Loucy (cell line): ENCODE measurements at regions not wholly inside any gene's neighbourhood (a gene's known extent, or its start where the extent isn't known, plus 50 kb on each side); places are given as distances from the start of the nearest gene placed in this dataset.

Experiments used
- H2AFZ ChIP-seq: fragments of 200-600 bp; sonication (generic); 2 replicates; pipeline ENCODE4 v1.6.0; 2016; ENCODE audit warnings: antibody characterized with exemption, mild to moderate bottlenecking, low read length, moderate library complexity
- H3F3A ChIP-seq: fragments of 200-600 bp; 2 replicates; pipeline ENCODE4 v1.6.0; 2016; ENCODE audit warnings: antibody characterized with exemption, low read depth, mild to moderate bottlenecking
- H3K27me3 ChIP-seq: fragments of 200-600 bp; sonication (generic); 2 replicates; pipeline ENCODE4 v1.6.1; 2014; ENCODE audit warnings: low read length, mild to moderate bottlenecking; ENCODE audit not compliant: insufficient read depth, poor library complexity, severe bottlenecking
- H3K36me3 ChIP-seq: fragments of 200-600 bp; sonication (generic); 2 replicates; pipeline ENCODE4 v1.6.1; 2016; ENCODE audit warnings: low read length; ENCODE audit not compliant: insufficient read depth
- H3K4me1 ChIP-seq: fragments of 200-600 bp; sonication (generic); 2 replicates; pipeline ENCODE4 v1.5.1; 2014; ENCODE audit warnings: low read length, mild to moderate bottlenecking; ENCODE audit not compliant: insufficient read depth, poor library complexity, severe bottlenecking
- H3K4me2 ChIP-seq: fragments of 200-600 bp; sonication (generic); 2 replicates; pipeline ENCODE4 v1.6.0; 2014; ENCODE audit warnings: antibody characterized with exemption, low read length, low read depth, mild to moderate bottlenecking; ENCODE audit not compliant: poor library complexity, severe bottlenecking
- H3K4me3 ChIP-seq: fragments of 200-600 bp; sonication (generic); 2 replicates; pipeline ENCODE4 v1.5.1; 2014; ENCODE audit warnings: low read length, mild to moderate bottlenecking, mixed read lengths; ENCODE audit not compliant: poor library complexity, severe bottlenecking
- H3K79me2 ChIP-seq: fragments of 200-600 bp; sonication (generic); 2 replicates; pipeline ENCODE4 v1.6.1; 2014; ENCODE audit warnings: low read length; ENCODE audit not compliant: insufficient read depth
- H3K9ac ChIP-seq: fragments of 200-600 bp; sonication (generic); 2 replicates; pipeline ENCODE4 v1.6.0; 2014; ENCODE audit warnings: mild to moderate bottlenecking, low read depth, low read length, moderate library complexity; ENCODE audit not compliant: poor library complexity, severe bottlenecking
- H3K9me2 ChIP-seq: fragments of 200-600 bp; sonication (generic); replicated peaks from 2 replicates; pipeline ENCODE4 v1.6.1; 2016; ENCODE audit warnings: low read depth, low read length, mixed read lengths
- H3K9me3 ChIP-seq: fragments of 200-600 bp; sonication (generic); 2 replicates; pipeline ENCODE4 v1.6.1; 2014; ENCODE audit warnings: mild to moderate bottlenecking, antibody characterized with exemption, low read length, low read depth; ENCODE audit not compliant: insufficient read depth
- H4K20me1 ChIP-seq: fragments of 200-600 bp; sonication (generic); 2 replicates; pipeline ENCODE4 v1.6.0; 2014; ENCODE audit warnings: antibody characterized with exemption, low read length, mild to moderate bottlenecking; ENCODE audit not compliant: insufficient read depth, poor library complexity, severe bottlenecking
- CTCF ChIP-seq: fragments of 200-600 bp; sonication (generic); conservative IDR thresholded peaks from 2 replicates; pipeline ENCODE4 v1.5.1; 2014; ENCODE audit warnings: mild to moderate bottlenecking, antibody characterized with exemption, low read length
- EZH2phosphoT487 ChIP-seq: fragments of 200-600 bp; IDR thresholded peaks from 2 replicates; pipeline ENCODE4 v1.6.1; 2018; ENCODE audit warnings: antibody characterized with exemption, mild to moderate bottlenecking, moderate library complexity, borderline replicate concordance

- Histone ChIP-seq H3K9ac (no peak overlapping the region), H3K36me3 (no peaks in the 10 kb centered on the region), H3K4me2 (no peak overlapping the region), H4K20me1 (no peaks in the 10 kb centered on the region), H3K9me2 (no peaks in the 10 kb centered on the region), H3K4me3 (no peak overlapping the region), H3K9me3 (no peaks in the 10 kb centered on the region), H3K27me3 (no peaks in the 10 kb centered on the region), H3K4me1 (no peaks in the 10 kb centered on the region), H2AFZ (no peak overlapping the region), H3F3A (no peaks in the 10 kb centered on the region), H3K79me2 (no peaks in the 10 kb centered on the region)
- TF ChIP-seq EZH2phosphoT487 (no peak), CTCF (no peak)
These were observed 405.7 kb downstream of the AASDHPPT start for GRCh38 chr11:106482917-106483785.

GRCh38 chr11:106491751-106492150 is 414.3 kb downstream of the AASDHPPT start:
- H3K36me3 ChIP-seq, result no peaks in the 10 kb centered on the region
- no peaks in the 10 kb centered on the region for H3K9me3 ChIP-seq
- no peak overlapping the region for H3K9ac ChIP-seq
- H3K79me2 ChIP-seq, result no peaks in the 10 kb centered on the region
- H3K4me3 ChIP-seq, result no peak overlapping the region
- H4K20me1 ChIP-seq, result no peaks in the 10 kb centered on the region
- H3K27me3 ChIP-seq, result no peaks in the 10 kb centered on the region
- H2AFZ ChIP-seq, result no peak overlapping the region
- H3K4me2 ChIP-seq, result no peak overlapping the region
- no peak for TF ChIP-seq CTCF
- TF ChIP-seq EZH2phosphoT487, result no peak
- H3F3A ChIP-seq, result no peaks in the 10 kb centered on the region
- no peaks in the 10 kb centered on the region for H3K9me2 ChIP-seq
- no peaks in the 10 kb centered on the region for H3K4me1 ChIP-seq

- no peak for TF ChIP-seq EZH2phosphoT487
- no peak for TF ChIP-seq CTCF
- Histone ChIP-seq H3K9me3 (no peaks in the 10 kb centered on the region), H3K36me3 (no peaks in the 10 kb centered on the region), H3F3A (no peaks in the 10 kb centered on the region), H3K4me1 (no peaks in the 10 kb centered on the region), H3K9me2 (no peaks in the 10 kb centered on the region), H4K20me1 (no peaks in the 10 kb centered on the region), H3K27me3 (no peaks in the 10 kb centered on the region), H3K79me2 (no peaks in the 10 kb centered on the region), H3K4me3 (no peak overlapping the region), H3K4me2 (no peak overlapping the region), H3K9ac (no peak overlapping the region), H2AFZ (no peak overlapping the region)
These were observed 416.3 kb downstream of the AASDHPPT start for GRCh38 chr11:106493751-106494150.
